ENCODE measurements at regions not wholly inside any gene's neighbourhood (a gene's known extent, or its start where the extent isn't known, plus 50 kb on each side); places are given as distances from the start of the nearest gene placed in this dataset.

DNA sequence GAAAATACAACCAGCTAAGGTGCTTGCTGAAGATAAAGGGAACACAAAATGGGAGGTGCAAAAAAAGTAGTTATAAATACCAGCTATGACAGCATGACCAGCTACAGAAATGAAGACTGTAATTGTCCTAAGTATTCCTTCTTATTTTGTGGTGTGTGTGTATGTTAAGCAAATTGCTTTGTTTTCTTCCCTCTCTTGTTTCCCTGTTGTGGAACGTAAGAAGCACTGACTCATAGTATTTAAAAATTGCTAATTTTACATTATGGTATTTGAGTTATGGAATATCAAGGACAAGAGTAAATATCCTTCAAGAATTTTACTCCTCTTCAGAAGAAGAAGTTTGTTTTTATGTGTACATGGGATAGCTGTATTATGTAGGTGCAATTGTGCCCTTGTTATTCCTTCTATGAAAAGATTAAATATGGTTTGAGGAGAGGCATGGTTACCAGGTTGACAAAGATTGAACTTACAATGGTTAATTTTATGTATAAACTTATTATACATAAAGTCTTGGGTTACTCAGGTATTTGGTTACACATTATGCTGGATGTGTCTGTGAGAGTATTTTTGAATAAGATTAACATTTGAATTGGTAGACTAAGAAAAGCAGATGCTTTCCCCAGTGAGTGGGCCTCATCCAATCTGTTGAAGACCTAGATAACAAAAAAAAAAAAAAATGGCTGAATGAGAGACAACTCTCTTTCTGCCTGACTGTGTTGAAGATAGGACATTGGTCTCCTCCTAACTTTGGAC lies 1132.1 kb upstream of the ALCAM start:
- H3K27me3 ChIP-seq (ENCODE audit: control insufficient read depth in 3 of 3, insufficient read depth in 3 of 3, low read length in 2 of 3), result no peaks in the 10 kb centered on the region
- no peaks in the 10 kb centered on the region for H3K36me3 ChIP-seq (ENCODE audit: control insufficient read depth in 4 of 4, insufficient read depth in 4 of 4, low read length in 4 of 4)
- no peaks in the 10 kb centered on the region for H3K4me1 ChIP-seq (ENCODE audit: control insufficient read depth in 5 of 5, insufficient read depth in 5 of 5, low read length in 5 of 5)
- H3K9ac ChIP-seq (ENCODE audit: insufficient read depth in 1 of 2, low read length in 2 of 2), result no peak overlapping the region
- no peak overlapping the region for H3K4me3 ChIP-seq
- ATAC-seq (ENCODE audit: insufficient read depth, low FRiP score) (no peak), DNase-seq (no peak)
- TF ChIP-seq, protein P1, sequence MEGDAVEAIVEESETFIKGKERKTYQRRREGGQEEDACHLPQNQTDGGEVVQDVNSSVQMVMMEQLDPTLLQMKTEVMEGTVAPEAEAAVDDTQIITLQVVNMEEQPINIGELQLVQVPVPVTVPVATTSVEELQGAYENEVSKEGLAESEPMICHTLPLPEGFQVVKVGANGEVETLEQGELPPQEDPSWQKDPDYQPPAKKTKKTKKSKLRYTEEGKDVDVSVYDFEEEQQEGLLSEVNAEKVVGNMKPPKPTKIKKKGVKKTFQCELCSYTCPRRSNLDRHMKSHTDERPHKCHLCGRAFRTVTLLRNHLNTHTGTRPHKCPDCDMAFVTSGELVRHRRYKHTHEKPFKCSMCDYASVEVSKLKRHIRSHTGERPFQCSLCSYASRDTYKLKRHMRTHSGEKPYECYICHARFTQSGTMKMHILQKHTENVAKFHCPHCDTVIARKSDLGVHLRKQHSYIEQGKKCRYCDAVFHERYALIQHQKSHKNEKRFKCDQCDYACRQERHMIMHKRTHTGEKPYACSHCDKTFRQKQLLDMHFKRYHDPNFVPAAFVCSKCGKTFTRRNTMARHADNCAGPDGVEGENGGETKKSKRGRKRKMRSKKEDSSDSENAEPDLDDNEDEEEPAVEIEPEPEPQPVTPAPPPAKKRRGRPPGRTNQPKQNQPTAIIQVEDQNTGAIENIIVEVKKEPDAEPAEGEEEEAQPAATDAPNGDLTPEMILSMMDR (IDR thresholded peaks at IDR 0.05; ENCODE audit: control extremely low read depth, extremely low read depth), result no peak
- no peaks in the 10 kb centered on the region for H3K9me3 ChIP-seq (ENCODE audit: control insufficient read depth in 4 of 4, insufficient read depth in 3 of 4, low read length in 3 of 4)
- H3K27ac ChIP-seq (ENCODE audit: low read depth in 1 of 2, low read length in 1 of 2), result no peak overlapping the region
- WGBS, 2 donors, result 77 to 88% methylated on average over 1 of the region's 1 CpG

DNA sequence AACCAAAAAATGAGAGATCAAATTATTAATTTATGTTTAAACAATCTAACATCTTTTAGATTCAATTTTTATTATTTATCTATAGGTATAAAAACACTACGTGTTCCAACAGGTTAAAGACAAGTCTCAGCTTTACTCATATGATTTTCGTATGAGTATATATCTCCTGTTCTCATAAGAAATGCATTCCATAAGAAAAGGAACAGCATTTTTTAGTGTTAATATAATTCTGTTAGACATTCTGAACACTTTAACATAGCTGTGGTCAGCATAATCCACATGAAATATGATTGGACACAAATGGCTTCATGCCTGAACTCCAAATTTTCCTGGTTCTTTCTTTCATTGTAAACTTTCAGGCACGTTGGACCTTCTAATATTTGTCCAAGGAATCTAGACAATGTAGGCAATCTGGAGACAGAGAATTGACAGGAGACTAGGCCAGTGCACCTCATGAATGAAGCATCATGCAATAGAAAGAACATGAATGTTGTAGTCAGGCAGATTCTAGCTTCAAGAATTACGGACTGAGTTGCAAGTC lies 1122.0 kb upstream of the ALCAM start:
- no peak overlapping the region for H3K4me3 ChIP-seq
- no peak for ATAC-seq (ENCODE audit: insufficient read depth, low FRiP score)
- H3K27ac ChIP-seq (ENCODE audit: low read depth in 1 of 2, low read length in 1 of 2), result no peak overlapping the region
- 52 to 68% methylated on average over 4 of the region's 4 CpGs for WGBS, 2 donors
- H3K9ac ChIP-seq (ENCODE audit: insufficient read depth in 1 of 2, low read length in 2 of 2), result no peak overlapping the region
- H3K36me3 ChIP-seq (ENCODE audit: control insufficient read depth in 4 of 4, insufficient read depth in 4 of 4, low read length in 4 of 4), result no peaks in the 10 kb centered on the region
- TF ChIP-seq, protein P1 (IDR thresholded peaks at IDR 0.05; ENCODE audit: control extremely low read depth, extremely low read depth), result no peak
- no peaks in the 10 kb centered on the region for H3K27me3 ChIP-seq (ENCODE audit: control insufficient read depth in 3 of 3, insufficient read depth in 3 of 3, low read length in 2 of 3)
- peaks cover 0 to 6% (median 0%) of the 10 kb centered on the region in 5 donors for H3K4me1 ChIP-seq (ENCODE audit: control insufficient read depth in 5 of 5, insufficient read depth in 5 of 5, low read length in 5 of 5)
- H3K9me3 ChIP-seq (ENCODE audit: control insufficient read depth in 4 of 4, insufficient read depth in 3 of 4, low read length in 3 of 4), result peaks cover 0 to 4% (median 0%) of the 10 kb centered on the region in 4 donors
- no peak for DNase-seq

DNA sequence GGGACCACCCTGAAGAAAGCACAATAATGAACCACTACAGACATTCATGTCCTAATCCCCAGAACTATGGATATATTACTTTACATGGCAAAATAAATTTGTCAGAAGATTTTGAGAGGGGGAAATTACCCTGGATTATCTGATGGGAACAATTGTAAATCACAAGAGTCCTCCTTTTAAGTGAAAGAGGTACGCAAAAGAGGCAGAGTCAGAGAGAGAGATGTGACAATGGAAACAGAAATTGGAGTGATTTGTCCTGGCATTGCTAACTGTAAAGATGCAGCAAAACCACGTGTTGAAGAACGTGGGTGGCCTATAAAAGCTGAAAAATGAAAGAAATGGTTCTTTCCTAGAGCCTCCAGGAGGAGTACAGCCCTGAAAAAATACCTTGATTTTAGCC lies 1121.4 kb upstream of the ALCAM start:
- Histone ChIP-seq H3K9ac (ENCODE audit: insufficient read depth in 1 of 2, low read length in 2 of 2) (no peak overlapping the region), H3K27ac (ENCODE audit: low read depth in 1 of 2, low read length in 1 of 2) (no peak overlapping the region), H3K4me3 (no peak overlapping the region), H3K4me1 (ENCODE audit: control insufficient read depth in 5 of 5, insufficient read depth in 5 of 5, low read length in 5 of 5) (peaks cover 0 to 6% (median 0%) of the 10 kb centered on the region in 5 donors), H3K27me3 (ENCODE audit: control insufficient read depth in 3 of 3, insufficient read depth in 3 of 3, low read length in 2 of 3) (no peaks in the 10 kb centered on the region), H3K9me3 (ENCODE audit: control insufficient read depth in 4 of 4, insufficient read depth in 3 of 4, low read length in 3 of 4) (peaks cover 0 to 4% (median 0%) of the 10 kb centered on the region in 4 donors), H3K36me3 (ENCODE audit: control insufficient read depth in 4 of 4, insufficient read depth in 4 of 4, low read length in 4 of 4) (no peaks in the 10 kb centered on the region)
- TF ChIP-seq, protein P1 (IDR thresholded peaks at IDR 0.05; ENCODE audit: control extremely low read depth, extremely low read depth), result no peak
- DNase-seq, result peak in 1 of 3 donors; percentile 13
- 56 to 59% methylated on average over 3 of the region's 3 CpGs for WGBS, 2 donors
- ATAC-seq (ENCODE audit: insufficient read depth, low FRiP score), result no peak

Measured in lung (tissue), 11 donors.